GM12874 (cell line): ENCODE measurements at regions not wholly inside any gene's neighbourhood (a gene's known extent, or its start where the extent isn't known, plus 50 kb on each side); places are given as distances from the start of the nearest gene placed in this dataset.

Source experiments
- TF ChIP-seq, protein P1 (sequence below): IDR thresholded peaks from 2 replicates; pipeline ENCODE4 v1.5.1; 2011; ENCODE audit warnings: low read depth, mild to moderate bottlenecking, control low read depth, low read length, moderate library complexity; ENCODE audit not compliant: insufficient read depth

DNA sequence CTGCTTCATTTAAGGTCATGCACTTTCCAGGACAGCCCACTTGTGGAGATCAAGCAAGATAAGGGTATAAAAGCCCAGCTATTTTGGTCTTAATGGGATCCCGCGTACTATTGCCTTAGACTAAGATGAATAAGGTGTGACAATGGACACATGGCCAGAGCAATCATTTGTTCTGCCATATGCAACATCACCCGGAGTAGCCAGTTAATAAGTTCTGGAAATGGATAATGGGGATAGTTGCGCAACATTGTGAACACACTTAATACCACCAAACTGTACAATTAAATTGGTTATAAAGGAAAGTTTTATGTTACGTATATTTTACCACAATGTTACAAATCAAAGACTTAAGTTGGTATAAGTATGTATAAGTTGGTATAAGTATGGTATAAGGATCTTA, 674.5 kb downstream of the HDGFL1 start:
- TF ChIP-seq, protein P1, sequence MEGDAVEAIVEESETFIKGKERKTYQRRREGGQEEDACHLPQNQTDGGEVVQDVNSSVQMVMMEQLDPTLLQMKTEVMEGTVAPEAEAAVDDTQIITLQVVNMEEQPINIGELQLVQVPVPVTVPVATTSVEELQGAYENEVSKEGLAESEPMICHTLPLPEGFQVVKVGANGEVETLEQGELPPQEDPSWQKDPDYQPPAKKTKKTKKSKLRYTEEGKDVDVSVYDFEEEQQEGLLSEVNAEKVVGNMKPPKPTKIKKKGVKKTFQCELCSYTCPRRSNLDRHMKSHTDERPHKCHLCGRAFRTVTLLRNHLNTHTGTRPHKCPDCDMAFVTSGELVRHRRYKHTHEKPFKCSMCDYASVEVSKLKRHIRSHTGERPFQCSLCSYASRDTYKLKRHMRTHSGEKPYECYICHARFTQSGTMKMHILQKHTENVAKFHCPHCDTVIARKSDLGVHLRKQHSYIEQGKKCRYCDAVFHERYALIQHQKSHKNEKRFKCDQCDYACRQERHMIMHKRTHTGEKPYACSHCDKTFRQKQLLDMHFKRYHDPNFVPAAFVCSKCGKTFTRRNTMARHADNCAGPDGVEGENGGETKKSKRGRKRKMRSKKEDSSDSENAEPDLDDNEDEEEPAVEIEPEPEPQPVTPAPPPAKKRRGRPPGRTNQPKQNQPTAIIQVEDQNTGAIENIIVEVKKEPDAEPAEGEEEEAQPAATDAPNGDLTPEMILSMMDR = no peak

DNA sequence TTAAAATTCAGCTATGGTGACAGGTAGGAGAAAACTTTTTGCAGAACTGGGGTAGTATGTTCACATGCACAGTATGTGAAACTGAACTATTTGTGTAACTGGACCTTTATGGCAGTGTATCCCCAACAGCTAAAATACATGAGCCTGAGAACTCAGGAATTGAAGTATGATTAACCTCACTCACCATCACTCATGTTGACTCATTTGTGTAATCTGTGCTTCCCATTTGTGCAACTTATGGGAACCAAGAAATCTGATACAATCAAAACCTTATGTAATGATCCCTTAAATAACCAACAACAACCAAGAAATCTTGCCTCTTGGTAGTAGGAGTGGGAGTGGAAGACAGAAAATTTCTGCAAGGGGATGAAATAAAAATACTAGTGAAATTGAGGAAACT, 674.9 kb downstream of the HDGFL1 start:
- TF ChIP-seq, protein P1 = no peak

DNA sequence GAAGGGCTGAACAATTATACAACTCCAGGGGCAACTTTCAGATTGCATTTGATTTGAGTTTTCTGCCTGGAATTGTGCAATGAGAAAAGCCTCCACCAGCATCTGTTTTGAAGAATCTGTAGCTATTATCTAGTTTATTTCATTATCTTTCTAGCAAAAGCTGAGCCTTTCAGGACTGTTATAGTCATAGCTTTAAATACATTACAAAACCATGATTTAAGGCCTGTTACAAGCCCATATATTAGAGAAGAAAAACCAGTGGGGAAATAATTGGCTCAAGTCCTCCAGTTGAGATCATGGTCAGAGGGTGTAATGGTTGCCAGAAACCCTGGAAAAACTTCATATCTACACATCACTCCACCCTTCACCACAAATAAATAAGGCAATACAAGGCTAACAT, 676.2 kb downstream of the HDGFL1 start:
- TF ChIP-seq, protein P1 = no peak

GRCh38 chr6:23246896-23247295, 677.5 kb downstream of the HDGFL1 start:
- TF ChIP-seq, protein P1 = no peak

DNA sequence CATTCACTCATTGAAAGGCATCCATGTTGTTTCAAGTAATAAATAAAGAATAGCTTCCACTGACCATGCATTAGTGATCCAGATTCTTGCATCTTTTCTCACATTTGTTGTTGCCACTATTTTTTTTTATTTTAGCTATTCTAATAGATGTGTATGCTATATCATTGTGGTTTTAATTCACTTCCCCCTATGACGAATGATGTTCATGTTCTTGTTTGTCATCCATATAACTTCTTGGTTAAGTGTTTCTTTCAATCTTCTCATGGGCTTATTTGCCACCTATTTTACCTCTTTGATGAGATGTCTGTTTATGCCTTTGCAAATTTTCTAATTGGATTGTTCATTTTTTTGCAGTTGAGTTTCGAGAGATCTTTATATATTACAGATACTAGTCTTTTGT, 681.2 kb downstream of the HDGFL1 start:
- TF ChIP-seq, protein P1 = no peak

- TF ChIP-seq, protein P1 = no peak
These were observed 693.5 kb downstream of the HDGFL1 start for GRCh38 chr6:23262864-23263263.

DNA sequence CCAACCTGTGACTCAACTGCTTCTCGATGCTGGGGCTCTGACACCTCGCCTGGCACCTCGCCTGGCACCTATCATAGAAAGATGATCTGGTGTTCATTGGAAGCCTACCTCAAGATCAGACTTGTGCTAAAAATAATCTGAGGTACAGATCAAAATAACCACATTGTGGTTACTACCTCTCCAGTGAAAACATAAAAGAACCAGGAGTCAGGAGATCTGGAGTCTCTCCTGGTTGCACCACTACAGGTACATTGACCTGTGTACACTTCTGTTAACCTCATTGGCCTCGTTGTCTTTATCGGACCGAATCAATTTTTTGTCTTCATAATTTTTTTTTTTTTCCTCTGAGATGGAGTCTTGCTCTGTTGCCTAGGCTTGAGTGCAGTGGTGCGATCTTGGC, 695.9 kb downstream of the HDGFL1 start:
- TF ChIP-seq, protein P1 = no peak

GRCh38 chr6:23266536-23266935, 697.2 kb downstream of the HDGFL1 start:
- TF ChIP-seq, protein P1 = no peak
